ENCODE measurements at regions not wholly inside any gene's neighbourhood (a gene's known extent, or its start where the extent isn't known, plus 50 kb on each side); places are given as distances from the start of the nearest gene placed in this dataset.

- no peaks in the 10 kb centered on the region for H3K36me3 Mint-ChIP-seq
- peaks cover 10% of the 10 kb centered on the region for H3K4me1 Mint-ChIP-seq
- ATAC-seq (no peak), DNase-seq (ENCODE audit: low spot score) (no peak)
- CTCF ChIA-PET: no interaction called here
- H3K9me3 Mint-ChIP-seq: no peaks in the 10 kb centered on the region
- no peaks in the 10 kb centered on the region; the same call in 1 of the 2 replicates for H3K27me3 Mint-ChIP-seq (ENCODE audit: low read depth)
- TF ChIP-seq HMGA2 (CRISPR knock-in tag; IDR thresholded peaks at IDR 0.05) (no peak), E2F4 (CRISPR knock-in tag; IDR thresholded peaks at IDR 0.05; ENCODE audit: borderline replicate concordance, low read depth) (no peak), MYBL2 (CRISPR knock-in tag; IDR thresholded peaks at IDR 0.05) (no peak), CBFB (CRISPR knock-in tag; IDR thresholded peaks at IDR 0.05; ENCODE audit: low read depth) (no peak), GRHL2 (CRISPR knock-in tag; IDR thresholded peaks at IDR 0.05; ENCODE audit: insufficient replicate concordance, severe bottlenecking) (no peak), ZSCAN18 (CRISPR knock-in tag; IDR thresholded peaks at IDR 0.05) (no peak), ZBTB21 (CRISPR knock-in tag; IDR thresholded peaks at IDR 0.05; ENCODE audit: borderline replicate concordance) (no peak), ZNF263 (CRISPR knock-in tag; IDR thresholded peaks at IDR 0.05; ENCODE audit: low read depth) (no peak), SOX15 (CRISPR knock-in tag; IDR thresholded peaks at IDR 0.05) (no peak), EMX1 (CRISPR knock-in tag; IDR thresholded peaks at IDR 0.05) (no peak), AR (CRISPR knock-in tag; IDR thresholded peaks at IDR 0.05) (no peak), NFE2L1 (CRISPR knock-in tag; IDR thresholded peaks at IDR 0.05) (no peak), ARID4B (CRISPR knock-in tag; IDR thresholded peaks at IDR 0.05; ENCODE audit: borderline replicate concordance) (no peak), FOXP4 (CRISPR knock-in tag; IDR thresholded peaks at IDR 0.05) (no peak), E2F1 (CRISPR knock-in tag; IDR thresholded peaks at IDR 0.05) (no peak)
- POLR2A ChIA-PET: no interaction called here
- no peak overlapping the region for H3K4me3 Mint-ChIP-seq
- H3K27ac Mint-ChIP-seq: no peak overlapping the region
Observed at GRCh38 chr1:229838204-229838603, 212.2 kb downstream of the URB2 start.
